Psoas muscle (tissue), 7 donors: ENCODE measurements at regions not wholly inside any gene's neighbourhood (a gene's known extent, or its start where the extent isn't known, plus 50 kb on each side); places are given as distances from the start of the nearest gene placed in this dataset.

Source experiments
- ATAC-seq, 4 donors: fragments of 200-7000 bp; cut with Tn5 transposase; one replicate each; pipeline ENCODE4 v1.9.1; 2020; ENCODE audit warnings: moderate library complexity in 3 of 4, mild to moderate bottlenecking in 2 of 4
- DNase-seq, 2 donors: peaks; one replicate each; pipeline ENCODE4 v3.0.0-alpha.2; 2020
- H3K27ac ChIP-seq: fragments of 200-600 bp; one replicate; pipeline ENCODE4 v1.8.0; 2022
- H3K27me3 ChIP-seq, 3 donors: fragments of 200-600 bp in 1 of 3; one replicate each; pipeline versions ENCODE4 v1.6.1 to v1.8.0; 2013 to 2022; ENCODE audit warnings: low read length in 2 of 3, mild to moderate bottlenecking in 2 of 3, moderate library complexity in 1 of 3; ENCODE audit not compliant: insufficient read depth in 3 of 3
- H3K36me3 ChIP-seq, 2 donors: fragments of 200-600 bp in 1 of 2; one replicate each; pipeline versions ENCODE4 v1.6.1 to v1.8.0; 2013 to 2022; ENCODE audit warnings: low read depth in 1 of 2, mild to moderate bottlenecking in 1 of 2, moderate library complexity in 1 of 2; ENCODE audit not compliant: insufficient read depth in 1 of 2
- H3K4me1 ChIP-seq: fragments of 200-600 bp; one replicate; pipeline ENCODE4 v1.8.0; 2022
- H3K4me3 ChIP-seq: fragments of 200-600 bp; one replicate; pipeline ENCODE4 v1.8.0; 2022; ENCODE audit warnings: mild to moderate bottlenecking
- H3K9me3 ChIP-seq: fragments of 200-600 bp; one replicate; pipeline ENCODE4 v1.8.0; 2022
- WGBS, 3 donors: extraction: QIAGEN DNeasy Blood & Tissue Kit; methylation state at CpG; one replicate each; pipeline versions ENCODE4 v1.1.6 to v1.1.7; 2013; 5-methylcytosine and 5-hydroxymethylcytosine counted together
- intact Hi-C, 2 donors: fragments of 100-400 bp; cut with DNase I; formaldehyde crosslinking; loops; one replicate each; pipeline versions ENCODE4 v1.11.0 to v1.14.2; 2022
- TF ChIP-seq, protein P1 (sequence below): fragments of 200-600 bp; IDR thresholded peaks from one replicate; pipeline ENCODE4 v1.8.0; 2022; ENCODE audit warnings: antibody characterized with exemption
- donor health status: healthy with polysubstance abuse.
- donor health status: DM: no; HTN: no; CAD: no; lungs with moderate emphysema.
- donor health status: Bipolar disorder and iron deficiency.
- donor health status: healthy.
- donor health status: DM: yes; HTN: yes; CAD: no.
- donor health status: DM: no; HTN: no; CAD: no.
- donor health status: DM: yes; HTN: yes; CAD: no.

DNA sequence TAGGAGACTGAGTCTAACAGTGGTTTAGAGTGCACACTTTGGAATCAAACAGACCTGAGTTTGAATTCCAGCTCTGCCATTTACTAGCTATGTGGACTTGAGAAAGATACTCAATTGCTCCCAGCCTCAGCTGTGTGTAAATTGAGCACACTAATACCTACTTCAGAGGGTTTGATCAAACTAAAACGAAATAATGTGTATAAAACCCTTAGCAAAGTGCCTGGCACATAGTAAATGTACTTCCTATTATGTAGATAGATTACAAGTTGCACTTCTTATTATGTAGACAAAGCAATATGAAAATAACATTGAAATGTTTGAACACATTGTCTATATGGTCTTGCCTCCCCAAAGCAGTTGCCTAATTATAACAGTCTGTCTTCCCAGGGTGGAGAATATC is 180.6 kb downstream of the ANXA2 start:
- no peaks in the 10 kb centered on the region for H3K9me3 ChIP-seq
- H3K4me3 ChIP-seq, result no peak overlapping the region
- intact Hi-C loops, result no loop called here
- no peak overlapping the region for H3K27ac ChIP-seq
- TF ChIP-seq, protein P1, sequence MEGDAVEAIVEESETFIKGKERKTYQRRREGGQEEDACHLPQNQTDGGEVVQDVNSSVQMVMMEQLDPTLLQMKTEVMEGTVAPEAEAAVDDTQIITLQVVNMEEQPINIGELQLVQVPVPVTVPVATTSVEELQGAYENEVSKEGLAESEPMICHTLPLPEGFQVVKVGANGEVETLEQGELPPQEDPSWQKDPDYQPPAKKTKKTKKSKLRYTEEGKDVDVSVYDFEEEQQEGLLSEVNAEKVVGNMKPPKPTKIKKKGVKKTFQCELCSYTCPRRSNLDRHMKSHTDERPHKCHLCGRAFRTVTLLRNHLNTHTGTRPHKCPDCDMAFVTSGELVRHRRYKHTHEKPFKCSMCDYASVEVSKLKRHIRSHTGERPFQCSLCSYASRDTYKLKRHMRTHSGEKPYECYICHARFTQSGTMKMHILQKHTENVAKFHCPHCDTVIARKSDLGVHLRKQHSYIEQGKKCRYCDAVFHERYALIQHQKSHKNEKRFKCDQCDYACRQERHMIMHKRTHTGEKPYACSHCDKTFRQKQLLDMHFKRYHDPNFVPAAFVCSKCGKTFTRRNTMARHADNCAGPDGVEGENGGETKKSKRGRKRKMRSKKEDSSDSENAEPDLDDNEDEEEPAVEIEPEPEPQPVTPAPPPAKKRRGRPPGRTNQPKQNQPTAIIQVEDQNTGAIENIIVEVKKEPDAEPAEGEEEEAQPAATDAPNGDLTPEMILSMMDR, result no peak
- no peaks in the 10 kb centered on the region for H3K4me1 ChIP-seq
- peaks cover 0 to 7% (median 2%) of the 10 kb centered on the region in 3 donors for H3K27me3 ChIP-seq
- ATAC-seq (no peak), DNase-seq (no peak)
- WGBS, 3 donors, result 29 to 52% (median 36%) methylated on average over 1 of the region's 1 CpG
- no peaks in the 10 kb centered on the region for H3K36me3 ChIP-seq

- TF ChIP-seq, protein P1, result no peak
- Histone ChIP-seq H3K27ac (no peak overlapping the region), H3K4me3 (no peak overlapping the region), H3K4me1 (no peaks in the 10 kb centered on the region), H3K36me3 (no peaks in the 10 kb centered on the region), H3K27me3 (peaks cover 0 to 7% (median 2%) of the 10 kb centered on the region in 3 donors), H3K9me3 (no peaks in the 10 kb centered on the region)
- 59 to 74% (median 60%) methylated on average over 3 of the region's 3 CpGs for WGBS, 3 donors
- ATAC-seq, result no peak
- intact Hi-C loops, result no loop called here
- DNase-seq, result no peak
These were observed 179.5 kb downstream of the ANXA2 start for GRCh38 chr15:60218256-60218655.

DNA sequence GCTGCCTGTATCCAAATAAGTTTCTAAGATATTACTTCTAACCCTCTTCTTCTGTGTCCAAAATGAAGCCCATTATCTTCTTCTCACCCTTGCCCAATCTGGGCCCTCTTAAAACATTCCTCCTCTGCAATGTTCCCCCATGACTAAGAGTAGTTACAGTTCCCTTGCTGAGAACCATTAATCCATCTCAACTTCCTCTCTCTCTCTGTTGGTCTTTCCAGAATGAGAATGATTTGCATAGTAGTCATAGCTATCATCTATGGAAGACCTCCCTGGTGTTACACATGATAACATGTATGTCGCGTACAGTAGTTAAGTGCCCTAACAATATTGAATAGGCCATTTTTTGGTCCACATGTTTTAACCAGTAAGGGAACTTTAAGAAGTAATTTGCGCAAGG is 177.9 kb downstream of the ANXA2 start:
- WGBS, 3 donors, result 96 to 99% (median 98%) methylated on average over 3 of the region's 3 CpGs
- intact Hi-C loops, result no loop called here

GRCh38 chr15:60221356-60221755 is 176.4 kb downstream of the ANXA2 start:
- Histone ChIP-seq H3K4me3 (no peak overlapping the region), H3K9me3 (no peaks in the 10 kb centered on the region), H3K4me1 (no peaks in the 10 kb centered on the region), H3K27me3 (peaks cover 0 to 3% (median 0%) of the 10 kb centered on the region in 3 donors), H3K27ac (no peak overlapping the region), H3K36me3 (no peaks in the 10 kb centered on the region)
- ATAC-seq, result no peak
- intact Hi-C loops, result no loop called here
- TF ChIP-seq, protein P1, result no peak
- no peak for DNase-seq

More for the DNA sequence above, 177.9 kb downstream of the ANXA2 start:
- Histone ChIP-seq H3K4me1 (no peaks in the 10 kb centered on the region), H3K9me3 (no peaks in the 10 kb centered on the region), H3K4me3 (no peak overlapping the region), H3K27me3 (peaks cover 0 to 3% (median 2%) of the 10 kb centered on the region in 3 donors), H3K36me3 (no peaks in the 10 kb centered on the region), H3K27ac (no peak overlapping the region)
- TF ChIP-seq, protein P1, result no peak
- DNase-seq, result no peak
- no peak for ATAC-seq

DNA sequence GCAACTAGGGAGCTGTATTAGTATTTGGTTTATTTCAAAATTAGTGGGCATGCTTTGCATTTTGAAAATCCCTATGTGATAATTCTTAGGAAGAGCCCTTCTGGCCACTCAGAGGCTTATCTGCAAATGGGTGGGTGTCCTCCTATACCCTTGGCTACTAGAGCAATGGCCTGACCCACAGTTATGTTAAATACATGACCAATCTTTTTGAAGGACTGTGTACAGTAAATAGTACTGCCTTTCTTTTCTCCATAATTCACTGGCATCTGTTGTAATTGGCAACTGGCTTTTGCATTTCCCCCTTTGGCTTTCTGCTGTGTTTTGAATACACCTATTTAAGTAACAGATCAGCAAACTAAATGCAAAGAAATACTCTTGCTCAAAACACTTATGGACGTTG is 175.4 kb downstream of the ANXA2 start:
- no peak for ATAC-seq
- Histone ChIP-seq H3K27me3 (peaks cover 0 to 6% (median 0%) of the 10 kb centered on the region in 3 donors), H3K4me1 (no peaks in the 10 kb centered on the region), H3K27ac (no peak overlapping the region), H3K4me3 (no peak overlapping the region), H3K36me3 (no peaks in the 10 kb centered on the region), H3K9me3 (no peaks in the 10 kb centered on the region)
- WGBS, 3 donors, result 72 to 82% (median 78%) methylated on average over 1 of the region's 1 CpG
- TF ChIP-seq, protein P1, result no peak
- DNase-seq, result no peak
- intact Hi-C loops, result no loop called here
